Neuronal stem cell (in vitro differentiated cells): ENCODE measurements at regions not wholly inside any gene's neighbourhood (a gene's known extent, or its start where the extent isn't known, plus 50 kb on each side); places are given as distances from the start of the nearest gene placed in this dataset.
A peak's percentile ranks its signal among the peaks of the same experiment; 100 is the strongest.

Source experiments
- DNase-seq: peaks from one replicate; pipeline ENCODE4 v3.0.0-alpha.2; 2013; ENCODE audit warnings: low spot score
- H2AFZ ChIP-seq: one replicate; pipeline ENCODE4 v1.6.1; 2013; ENCODE audit warnings: mild to moderate bottlenecking, low read length, inconsistent platforms
- H2AK5ac ChIP-seq: 2 replicates; pipeline ENCODE4 v1.6.1; 2013; ENCODE audit warnings: low read depth, mild to moderate bottlenecking, inconsistent platforms, low read length, moderate library complexity, mixed read lengths
- H2BK120ac ChIP-seq: 2 replicates; pipeline ENCODE4 v1.6.1; 2013; ENCODE audit warnings: low read depth, mild to moderate bottlenecking, inconsistent platforms, low read length, moderate library complexity, mixed read lengths
- H2BK12ac ChIP-seq: one replicate; pipeline ENCODE4 v1.6.1; 2013; ENCODE audit warnings: low read length, inconsistent platforms
- H2BK15ac ChIP-seq: 2 replicates; pipeline ENCODE4 v1.6.1; 2013; ENCODE audit warnings: mild to moderate bottlenecking, low read length, inconsistent platforms, mixed read lengths
- H2BK5ac ChIP-seq: one replicate; pipeline ENCODE4 v1.6.1; 2013; ENCODE audit warnings: inconsistent platforms, mild to moderate bottlenecking, low read length, moderate library complexity
- H3K14ac ChIP-seq: one replicate; pipeline ENCODE4 v1.6.1; 2013; ENCODE audit warnings: low read length, inconsistent platforms
- H3K18ac ChIP-seq: 2 replicates; pipeline ENCODE4 v1.6.1; 2013; ENCODE audit warnings: low read length, inconsistent platforms
- H3K23ac ChIP-seq: 2 replicates; pipeline ENCODE4 v1.6.1; 2013; ENCODE audit warnings: low read depth, mild to moderate bottlenecking, mixed read lengths, low read length, inconsistent platforms; ENCODE audit not compliant: poor library complexity
- H3K27ac ChIP-seq: replicated peaks from 3 replicates; pipeline ENCODE4 v1.5.1; 2013; ENCODE audit warnings: low read length, inconsistent platforms
- H3K27me3 ChIP-seq, 3 experiments: 2 replicates each; pipeline ENCODE4 v1.6.1; 2013; ENCODE audit warnings: low read length in 3 of 3, mild to moderate bottlenecking in 2 of 3, inconsistent platforms in 1 of 3, low read depth in 1 of 3, mixed read lengths in 1 of 3, moderate library complexity in 1 of 3; ENCODE audit not compliant: control insufficient read depth in 3 of 3, insufficient read depth in 3 of 3
- H3K36me3 ChIP-seq, 2 donors: replicated peaks in 1 of 2; 2 replicates each; pipeline ENCODE4 v1.6.1; 2013; ENCODE audit warnings: low read length in 2 of 2; ENCODE audit not compliant: control insufficient read depth in 2 of 2, insufficient read depth in 2 of 2
- H3K4ac ChIP-seq: 2 replicates; pipeline ENCODE4 v1.6.1; 2013; ENCODE audit warnings: inconsistent platforms, mild to moderate bottlenecking, low read length, moderate library complexity
- H3K4me1 ChIP-seq, 2 donors: 1 replicate in 1 of 2; 2 replicates in 1 of 2; pipeline ENCODE4 v1.6.1; 2013; ENCODE audit warnings: low read length in 2 of 2, low read depth in 1 of 2; ENCODE audit not compliant: control insufficient read depth in 2 of 2, insufficient read depth in 1 of 2
- H3K4me2 ChIP-seq: one replicate; pipeline ENCODE4 v1.6.1; 2013; ENCODE audit warnings: mild to moderate bottlenecking, low read length, inconsistent platforms; ENCODE audit not compliant: insufficient read depth, poor library complexity, severe bottlenecking
- H3K4me3 ChIP-seq, 2 donors: 2 replicates each; pipeline ENCODE4 v1.5.1; 2013; ENCODE audit warnings: low read length in 2 of 2, mild to moderate bottlenecking in 2 of 2, inconsistent platforms in 1 of 2, moderate library complexity in 1 of 2
- H3K79me1 ChIP-seq: one replicate; pipeline ENCODE4 v1.6.1; 2013; ENCODE audit warnings: low read depth, mild to moderate bottlenecking, inconsistent platforms, low read length, moderate library complexity
- H3K9ac ChIP-seq: one replicate; pipeline ENCODE4 v1.6.1; 2013; ENCODE audit warnings: mild to moderate bottlenecking, low read depth, low read length, inconsistent platforms; ENCODE audit not compliant: poor library complexity
- H3K9me3 ChIP-seq, 2 donors: replicated peaks in 1 of 2; 2 replicates each; pipeline versions ENCODE3 to v1.6.1; 2013; ENCODE audit warnings: low read length in 2 of 2, mild to moderate bottlenecking in 2 of 2, inconsistent platforms in 1 of 2, low read depth in 1 of 2, mixed read lengths in 1 of 2, moderate library complexity in 1 of 2; ENCODE audit not compliant: control insufficient read depth in 2 of 2, insufficient read depth in 1 of 2
- H4K8ac ChIP-seq: one replicate; pipeline ENCODE4 v1.6.1; 2013; ENCODE audit warnings: low read depth, mild to moderate bottlenecking, inconsistent platforms, low read length, moderate library complexity
- H4K91ac ChIP-seq: one replicate; pipeline ENCODE4 v1.6.1; 2013; ENCODE audit warnings: low read length, low read depth, mild to moderate bottlenecking, inconsistent platforms; ENCODE audit not compliant: poor library complexity
- WGBS, 2 donors: extraction: QIAGEN DNeasy Blood & Tissue Kit; methylation state at CpG; one replicate each; pipeline ENCODE4 v1.1.7; 2013; ENCODE audit warnings: missing lambda C conversion rate in 2 of 2, mixed read lengths in 1 of 2; ENCODE audit not compliant: insufficient read length in 2 of 2, insufficient replicate concordance in 1 of 2; ENCODE audit errors: extremely low coverage in 2 of 2; 5-methylcytosine and 5-hydroxymethylcytosine counted together

GRCh38 chr16:61471023-61471422 is 565.2 kb downstream of the CDH8 start:
- Histone ChIP-seq H3K23ac (no peak overlapping the region), H2BK120ac (no peak overlapping the region), H3K14ac (no peak overlapping the region), H3K27ac (no peak overlapping the region), H2BK15ac (no peak overlapping the region), H2BK5ac (no peak overlapping the region), H2AK5ac (no peak overlapping the region), H3K9ac (no peak overlapping the region), H3K4ac (no peak overlapping the region), H4K91ac (no peak overlapping the region), H3K36me3 (no peaks in the 10 kb centered on the region), H2BK12ac (no peak overlapping the region), H2AFZ (peak overlapping the region; percentile 6), H3K79me1 (no peaks in the 10 kb centered on the region), H3K4me2 (no peak overlapping the region), H3K27me3 (no peaks in the 10 kb centered on the region), H3K4me3 (no peak overlapping the region), H3K18ac (no peak overlapping the region), H3K4me1 (no peaks in the 10 kb centered on the region), H3K9me3 (peaks cover 0 to 4% of the 10 kb centered on the region in 2 donors), H4K8ac (no peak overlapping the region)
- WGBS, 2 donors, result no CpG with 5 or more reads among the region's 2 CpGs
- DNase-seq, result no peak

- Histone ChIP-seq H3K14ac (no peak overlapping the region), H3K18ac (no peak overlapping the region)
Observed at GRCh38 chr16:61465285-61465684, 571.0 kb downstream of the CDH8 start.

GRCh38 chr16:61460020-61460419 is 576.2 kb downstream of the CDH8 start:
- Histone ChIP-seq H2BK120ac (no peak overlapping the region), H3K4me1 (no peaks in the 10 kb centered on the region), H3K27ac (no peak overlapping the region), H2AK5ac (no peak overlapping the region), H4K8ac (no peak overlapping the region), H3K27me3 (no peaks in the 10 kb centered on the region), H3K36me3 (no peaks in the 10 kb centered on the region), H2AFZ (no peak overlapping the region), H2BK15ac (no peak overlapping the region), H3K18ac (no peak overlapping the region), H2BK12ac (no peak overlapping the region), H4K91ac (no peak overlapping the region), H3K4me2 (no peak overlapping the region), H2BK5ac (no peak overlapping the region), H3K4me3 (no peak overlapping the region), H3K79me1 (no peaks in the 10 kb centered on the region), H3K9me3 (peaks cover 0 to 6% of the 10 kb centered on the region in 2 donors), H3K4ac (no peak overlapping the region), H3K23ac (no peak overlapping the region), H3K14ac (no peak overlapping the region), H3K9ac (no peak overlapping the region)
- whole genome bisulfite sequencing, 2 donors, result no CpG with 5 or more reads among the region's 3 CpGs
- DNase-seq, result no peak

More at GRCh38 chr16:61465285-61465684, 571.0 kb downstream of the CDH8 start:
- Histone ChIP-seq H3K36me3 (no peaks in the 10 kb centered on the region), H2AK5ac (no peak overlapping the region), H2AFZ (no peak overlapping the region), H2BK12ac (no peak overlapping the region), H3K4ac (no peak overlapping the region), H3K27ac (no peak overlapping the region), H4K91ac (no peak overlapping the region), H3K9me3 (no peaks in the 10 kb centered on the region), H3K4me2 (no peak overlapping the region), H3K4me1 (no peaks in the 10 kb centered on the region), H3K79me1 (no peaks in the 10 kb centered on the region), H3K23ac (no peak overlapping the region), H3K27me3 (no peaks in the 10 kb centered on the region), H4K8ac (no peak overlapping the region), H3K4me3 (no peak overlapping the region), H2BK5ac (no peak overlapping the region), H2BK120ac (no peak overlapping the region), H2BK15ac (no peak overlapping the region), H3K9ac (no peak overlapping the region)
- WGBS, 2 donors, result no CpG with 5 or more reads among the region's 3 CpGs
- DNase-seq, result no peak

GRCh38 chr16:61435346-61435745 is 600.9 kb downstream of the CDH8 start:
- H2BK5ac ChIP-seq, result no peak overlapping the region
- no peak overlapping the region for H3K23ac ChIP-seq
- no peaks in the 10 kb centered on the region for H3K36me3 ChIP-seq
- no peak overlapping the region for H2BK120ac ChIP-seq
- no peak overlapping the region for H2BK15ac ChIP-seq
- H3K27ac ChIP-seq, result no peak overlapping the region
- H2AK5ac ChIP-seq, result no peak overlapping the region
- H3K4me3 ChIP-seq, result no peak overlapping the region
- no peaks in the 10 kb centered on the region for H3K4me1 ChIP-seq
- H3K27me3 ChIP-seq, result no peaks in the 10 kb centered on the region
- H3K9ac ChIP-seq, result no peak overlapping the region
- no peak overlapping the region for H3K18ac ChIP-seq
- no peak overlapping the region for H3K14ac ChIP-seq
- no peaks in the 10 kb centered on the region for H3K79me1 ChIP-seq
- WGBS, 2 donors, result no CpG with 5 or more reads among the region's 2 CpGs
- H3K9me3 ChIP-seq, result no peaks in the 10 kb centered on the region
- DNase-seq, result no peak
- no peak overlapping the region for H2BK12ac ChIP-seq
- no peak overlapping the region for H3K4me2 ChIP-seq
- no peak overlapping the region for H2AFZ ChIP-seq
- no peak overlapping the region for H4K91ac ChIP-seq
- no peak overlapping the region for H3K4ac ChIP-seq
- no peak overlapping the region for H4K8ac ChIP-seq
